OCI-LY7 (cell line): ENCODE measurements at regions not wholly inside any gene's neighbourhood (a gene's known extent, or its start where the extent isn't known, plus 50 kb on each side); places are given as distances from the start of the nearest gene placed in this dataset.

Experiments
- CTCF ChIP-seq: fragments of 200-600 bp; sonication (generic); conservative IDR thresholded peaks from 2 replicates; pipeline ENCODE4 v1.5.1; 2014; ENCODE audit warnings: mild to moderate bottlenecking, antibody characterized with exemption, low read length, moderate library complexity, mixed read lengths
- EZH2phosphoT487 ChIP-seq: fragments of 200-600 bp; sonication (generic); IDR thresholded peaks from 2 replicates; pipeline ENCODE4 v1.6.1; 2018; ENCODE audit warnings: low read depth, borderline replicate concordance, mild to moderate bottlenecking, mixed run types, antibody characterized with exemption, low read length, moderate library complexity, mixed read lengths

GRCh38 chr4:174387721-174388120, 104.0 kb downstream of the CEP44 start:
- TF ChIP-seq CTCF, result no peak
- no peak for TF ChIP-seq EZH2phosphoT487
